ENCODE measurements at regions not wholly inside any gene's neighbourhood (a gene's known extent, or its start where the extent isn't known, plus 50 kb on each side); places are given as distances from the start of the nearest gene placed in this dataset.

- POLR2A ChIA-PET: no interaction called here
- no peaks in the 10 kb centered on the region for H3K27me3 Mint-ChIP-seq (ENCODE audit: low read depth)
These were observed 260.8 kb upstream of the POU2AF2 start for GRCh38 chr11:110984693-110985092.

GRCh38 chr11:110984147-110984546 is 261.4 kb upstream of the POU2AF2 start:
- H3K4me3 Mint-ChIP-seq: no peak overlapping the region
- DNase-seq (ENCODE audit: low spot score): no peak
- peaks cover 10% of the 10 kb centered on the region for H3K9me3 Mint-ChIP-seq
- H3K36me3 Mint-ChIP-seq: no peaks in the 10 kb centered on the region
- H3K4me1 Mint-ChIP-seq: no peaks in the 10 kb centered on the region
- POLR2A ChIA-PET: interaction anchor here (0.6 kb wide), 1 partner anchor 775 kb away, joined by 7 read pairs; no protein-coding TSS in a partner anchor
- CTCF ChIA-PET: no interaction called here
- H3K27ac Mint-ChIP-seq: no peak overlapping the region
- no peak for TF ChIP-seq MLX (CRISPR knock-in tag; IDR thresholded peaks at IDR 0.05)
- TF ChIP-seq ETV6 (CRISPR knock-in tag; IDR thresholded peaks at IDR 0.05): no peak
- TF ChIP-seq ELF4 (CRISPR knock-in tag; IDR thresholded peaks at IDR 0.05; ENCODE audit: low read depth): no peak
- no peak for TF ChIP-seq USF1 (CRISPR knock-in tag; IDR thresholded peaks at IDR 0.05)
- TF ChIP-seq ARID4B (CRISPR knock-in tag; IDR thresholded peaks at IDR 0.05; ENCODE audit: borderline replicate concordance): no peak
- TF ChIP-seq ESRRA (CRISPR knock-in tag; IDR thresholded peaks at IDR 0.05; ENCODE audit: borderline replicate concordance): no peak
- TF ChIP-seq CTCF (IDR thresholded peaks at IDR 0.05): no peak
- no peak for TF ChIP-seq MAX (CRISPR knock-in tag; IDR thresholded peaks at IDR 0.05)
- TF ChIP-seq KAT7 (CRISPR knock-in tag; IDR thresholded peaks at IDR 0.05; ENCODE audit: borderline replicate concordance): no peak
- TF ChIP-seq ZNF396 (CRISPR knock-in tag; IDR thresholded peaks at IDR 0.05; ENCODE audit: borderline replicate concordance): no peak
- TF ChIP-seq ZBTB43 (CRISPR knock-in tag; IDR thresholded peaks at IDR 0.05): no peak
- TF ChIP-seq HMGXB4 (CRISPR knock-in tag; IDR thresholded peaks at IDR 0.05): no peak
- TF ChIP-seq E2F5 (CRISPR knock-in tag; IDR thresholded peaks at IDR 0.05): no peak
- TF ChIP-seq USF2 (CRISPR knock-in tag; IDR thresholded peaks at IDR 0.05): no peak
- no peak for TF ChIP-seq JUN (CRISPR knock-in tag; IDR thresholded peaks at IDR 0.05)
- TF ChIP-seq NFYB (CRISPR knock-in tag; conservative IDR thresholded peaks at IDR 0.05; ENCODE audit: low read depth): no peak
- no peak for TF ChIP-seq EMX1 (CRISPR knock-in tag; IDR thresholded peaks at IDR 0.05)
- H3K27me3 Mint-ChIP-seq (ENCODE audit: low read depth): no peaks in the 10 kb centered on the region
- ATAC-seq: no peak

More at GRCh38 chr11:110984693-110985092, 260.8 kb upstream of the POU2AF2 start:
- CTCF ChIA-PET: no interaction called here
- peaks cover 4% of the 10 kb centered on the region for H3K9me3 Mint-ChIP-seq
- no peaks in the 10 kb centered on the region for H3K4me1 Mint-ChIP-seq
- ATAC-seq: no peak
- no peak for DNase-seq (ENCODE audit: low spot score)
- no peak overlapping the region for H3K27ac Mint-ChIP-seq
- TF ChIP-seq CBFB (CRISPR knock-in tag; IDR thresholded peaks at IDR 0.05; ENCODE audit: low read depth): no peak
- no peaks in the 10 kb centered on the region for H3K36me3 Mint-ChIP-seq
- no peak overlapping the region for H3K4me3 Mint-ChIP-seq
